CD14-positive monocyte (primary cell): ENCODE measurements at regions not wholly inside any gene's neighbourhood (a gene's known extent, or its start where the extent isn't known, plus 50 kb on each side); places are given as distances from the start of the nearest gene placed in this dataset.
A peak's percentile ranks its signal among the peaks of the same experiment; 100 is the strongest.

Source experiments
- DNase-seq, 3 donors: peaks; one replicate each; pipeline ENCODE4 v3.0.0-alpha.2; 2011 to 2022
- H2AFZ ChIP-seq: 2 replicates; pipeline ENCODE4 v1.6.0; 2012; ENCODE audit warnings: mild to moderate bottlenecking, low read depth, low read length, inconsistent platforms; ENCODE audit not compliant: insufficient read depth, poor library complexity, severe bottlenecking
- H3K27ac ChIP-seq, 2 donors: 1 replicate in 1 of 2; 2 replicates in 1 of 2; pipeline ENCODE4 v1.5.1; 2012 to 2013; ENCODE audit warnings: low read length in 2 of 2, control low read depth in 1 of 2, inconsistent platforms in 1 of 2, low read depth in 1 of 2, mild to moderate bottlenecking in 1 of 2
- H3K27me3 ChIP-seq, 2 donors: one replicate each; pipeline versions ENCODE4 v1.6.0 to v1.6.1; 2011 to 2013; ENCODE audit warnings: low read length in 2 of 2; ENCODE audit not compliant: control insufficient read depth in 2 of 2, insufficient read depth in 2 of 2
- H3K36me3 ChIP-seq, 2 donors: replicated peaks in 1 of 2; 1 replicate in 1 of 2; 2 replicates in 1 of 2; pipeline versions ENCODE4 v1.5.1 to v1.6.1; 2012 to 2013; ENCODE audit warnings: low read length in 2 of 2, control low read depth in 1 of 2, inconsistent platforms in 1 of 2, mild to moderate bottlenecking in 1 of 2; ENCODE audit not compliant: insufficient read depth in 2 of 2, control insufficient read depth in 1 of 2
- H3K4me1 ChIP-seq, 2 donors: 1 replicate in 1 of 2; 2 replicates in 1 of 2; pipeline versions ENCODE4 v1.5.1 to v1.6.1; 2012 to 2013; ENCODE audit warnings: low read length in 2 of 2, control low read depth in 1 of 2, inconsistent platforms in 1 of 2, mild to moderate bottlenecking in 1 of 2, moderate library complexity in 1 of 2; ENCODE audit not compliant: insufficient read depth in 2 of 2, control insufficient read depth in 1 of 2
- H3K4me2 ChIP-seq: replicated peaks from 2 replicates; pipeline ENCODE3; 2012; ENCODE audit warnings: low read length, moderate library complexity, mild to moderate bottlenecking; ENCODE audit not compliant: poor library complexity, severe bottlenecking; ENCODE audit errors: extremely low read depth
- H3K4me3 ChIP-seq, 3 experiments: fragments of 200-600 bp in 1 of 3; sonication (generic) in 1 of 3; replicated peaks in 1 of 3; 1 replicate in 2 of 3; 2 replicates in 1 of 3; pipeline ENCODE4 v1.5.1; 2011 to 2013; ENCODE audit warnings: low read length in 3 of 3, mild to moderate bottlenecking in 3 of 3, control low read depth in 2 of 3, low read depth in 2 of 3, inconsistent platforms in 1 of 3, moderate library complexity in 1 of 3
- H3K79me2 ChIP-seq: 2 replicates; pipeline ENCODE4 v1.6.0; 2012; ENCODE audit warnings: mild to moderate bottlenecking, control low read depth, inconsistent platforms, low read length, moderate library complexity; ENCODE audit not compliant: insufficient read depth
- H3K9ac ChIP-seq: 2 replicates; pipeline ENCODE4 v1.6.0; 2017; ENCODE audit warnings: low read length, mild to moderate bottlenecking; ENCODE audit not compliant: insufficient read depth, poor library complexity, severe bottlenecking
- H3K9me3 ChIP-seq, 2 donors: replicated peaks in 1 of 2; 1 replicate in 1 of 2; 2 replicates in 1 of 2; pipeline versions ENCODE4 v1.5.1 to v1.6.1; 2012 to 2013; ENCODE audit warnings: low read length in 2 of 2, control low read depth in 1 of 2; ENCODE audit not compliant: control insufficient read depth in 1 of 2, insufficient read depth in 1 of 2
- H4K20me1 ChIP-seq: 2 replicates; pipeline ENCODE4 v1.6.0; 2012; ENCODE audit warnings: mild to moderate bottlenecking, low read length, control low read depth, moderate library complexity; ENCODE audit not compliant: insufficient read depth
- H3K27ac Mint-ChIP-seq, 7 donors: one replicate each; pipeline ENCODE4 v1.8.0; 2020; ENCODE audit warnings: mild to moderate bottlenecking in 7 of 7, mixed read lengths in 7 of 7, moderate library complexity in 6 of 7, inconsistent platforms in 2 of 7
- H3K27me3 Mint-ChIP-seq, 3 donors: one replicate each; pipeline ENCODE4 v1.8.0; 2021 to 2022; ENCODE audit warnings: low read depth in 3 of 3, mild to moderate bottlenecking in 3 of 3, mixed read lengths in 3 of 3, moderate library complexity in 3 of 3, inconsistent platforms in 1 of 3
- H3K36me3 Mint-ChIP-seq, 2 donors: one replicate each; pipeline ENCODE4 v1.8.0; 2020; ENCODE audit warnings: mixed read lengths in 2 of 2, inconsistent platforms in 1 of 2, mild to moderate bottlenecking in 1 of 2
- H3K4me1 Mint-ChIP-seq: one replicate; pipeline ENCODE4 v1.8.0; 2020; ENCODE audit warnings: mild to moderate bottlenecking, mixed read lengths
- H3K4me3 Mint-ChIP-seq, 2 donors: one replicate each; pipeline ENCODE4 v1.8.0; 2020; ENCODE audit warnings: mild to moderate bottlenecking in 2 of 2, mixed read lengths in 2 of 2, moderate library complexity in 1 of 2
- H3K9me3 Mint-ChIP-seq, 7 donors: one replicate each; pipeline ENCODE4 v1.8.0; 2020 to 2022; ENCODE audit warnings: mixed read lengths in 7 of 7, mild to moderate bottlenecking in 6 of 7, moderate library complexity in 6 of 7, inconsistent platforms in 2 of 7
- WGBS: methylation state at CpG from one replicate; pipeline ENCODE4 v1.1.5; 2013; ENCODE audit warnings: missing lambda C conversion rate; ENCODE audit not compliant: insufficient coverage; 5-methylcytosine and 5-hydroxymethylcytosine counted together
- intact Hi-C, 2 donors: fragments of 100-400 bp; cut with micrococcal nuclease; formaldehyde crosslinking; loops; one replicate each; pipeline versions ENCODE4 v1.15.0 to v1.15.1; 2023
- TF ChIP-seq, protein P1 (sequence below): fragments of 200-600 bp; IDR thresholded peaks from one replicate; pipeline ENCODE4 v1.8.0; 2022; ENCODE audit warnings: antibody characterized with exemption, mild to moderate bottlenecking

DNA sequence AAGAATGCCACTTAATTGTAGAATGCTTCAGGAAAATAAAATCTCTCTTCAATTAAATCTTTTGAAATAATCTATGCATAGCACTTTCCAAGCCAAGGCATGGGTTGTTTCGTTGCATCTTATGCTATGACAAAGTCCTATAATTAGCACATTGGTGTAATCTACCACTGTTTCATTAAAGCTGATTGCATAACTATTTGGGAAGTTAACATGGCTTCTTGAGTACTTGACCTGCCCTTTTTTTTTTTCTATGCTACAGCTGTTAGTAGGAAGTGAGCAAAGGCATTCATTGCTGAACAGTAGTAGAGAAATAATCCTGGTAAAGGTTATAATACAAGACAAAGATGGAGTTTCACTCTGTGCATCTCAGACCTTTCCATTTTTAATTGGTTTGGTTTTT, 557.2 kb upstream of the CELF2 start:
- WGBS: no CpG with 5 or more reads among the region's 1 CpG
- no peaks in the 10 kb centered on the region for H3K36me3 Mint-ChIP-seq
- Histone ChIP-seq H4K20me1 (no peaks in the 10 kb centered on the region), H3K36me3 (no peaks in the 10 kb centered on the region), H3K79me2 (no peaks in the 10 kb centered on the region), H2AFZ (no peak overlapping the region), H3K4me2 (no peak overlapping the region), H3K4me1 (peaks cover 0 to 18% of the 10 kb centered on the region in 2 donors), H3K9ac (no peak overlapping the region), H3K27ac (no peak overlapping the region), H3K4me3 (no peak overlapping the region), H3K27me3 (no peaks in the 10 kb centered on the region), H3K9me3 (no peaks in the 10 kb centered on the region)
- DNase-seq: peak; percentile 30 to 48 (median 37)
- TF ChIP-seq, protein P1, sequence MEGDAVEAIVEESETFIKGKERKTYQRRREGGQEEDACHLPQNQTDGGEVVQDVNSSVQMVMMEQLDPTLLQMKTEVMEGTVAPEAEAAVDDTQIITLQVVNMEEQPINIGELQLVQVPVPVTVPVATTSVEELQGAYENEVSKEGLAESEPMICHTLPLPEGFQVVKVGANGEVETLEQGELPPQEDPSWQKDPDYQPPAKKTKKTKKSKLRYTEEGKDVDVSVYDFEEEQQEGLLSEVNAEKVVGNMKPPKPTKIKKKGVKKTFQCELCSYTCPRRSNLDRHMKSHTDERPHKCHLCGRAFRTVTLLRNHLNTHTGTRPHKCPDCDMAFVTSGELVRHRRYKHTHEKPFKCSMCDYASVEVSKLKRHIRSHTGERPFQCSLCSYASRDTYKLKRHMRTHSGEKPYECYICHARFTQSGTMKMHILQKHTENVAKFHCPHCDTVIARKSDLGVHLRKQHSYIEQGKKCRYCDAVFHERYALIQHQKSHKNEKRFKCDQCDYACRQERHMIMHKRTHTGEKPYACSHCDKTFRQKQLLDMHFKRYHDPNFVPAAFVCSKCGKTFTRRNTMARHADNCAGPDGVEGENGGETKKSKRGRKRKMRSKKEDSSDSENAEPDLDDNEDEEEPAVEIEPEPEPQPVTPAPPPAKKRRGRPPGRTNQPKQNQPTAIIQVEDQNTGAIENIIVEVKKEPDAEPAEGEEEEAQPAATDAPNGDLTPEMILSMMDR: no peak
- H3K27ac Mint-ChIP-seq: no peak overlapping the region
- H3K27me3 Mint-ChIP-seq: peaks cover 0 to 4% (median 2%) of the 10 kb centered on the region in 3 donors
- no peak overlapping the region for H3K4me3 Mint-ChIP-seq
- peaks cover 0 to 3% (median 0%) of the 10 kb centered on the region in 7 donors for H3K9me3 Mint-ChIP-seq
- H3K4me1 Mint-ChIP-seq: peaks cover 11% of the 10 kb centered on the region
- intact Hi-C loops: no loop called here

DNA sequence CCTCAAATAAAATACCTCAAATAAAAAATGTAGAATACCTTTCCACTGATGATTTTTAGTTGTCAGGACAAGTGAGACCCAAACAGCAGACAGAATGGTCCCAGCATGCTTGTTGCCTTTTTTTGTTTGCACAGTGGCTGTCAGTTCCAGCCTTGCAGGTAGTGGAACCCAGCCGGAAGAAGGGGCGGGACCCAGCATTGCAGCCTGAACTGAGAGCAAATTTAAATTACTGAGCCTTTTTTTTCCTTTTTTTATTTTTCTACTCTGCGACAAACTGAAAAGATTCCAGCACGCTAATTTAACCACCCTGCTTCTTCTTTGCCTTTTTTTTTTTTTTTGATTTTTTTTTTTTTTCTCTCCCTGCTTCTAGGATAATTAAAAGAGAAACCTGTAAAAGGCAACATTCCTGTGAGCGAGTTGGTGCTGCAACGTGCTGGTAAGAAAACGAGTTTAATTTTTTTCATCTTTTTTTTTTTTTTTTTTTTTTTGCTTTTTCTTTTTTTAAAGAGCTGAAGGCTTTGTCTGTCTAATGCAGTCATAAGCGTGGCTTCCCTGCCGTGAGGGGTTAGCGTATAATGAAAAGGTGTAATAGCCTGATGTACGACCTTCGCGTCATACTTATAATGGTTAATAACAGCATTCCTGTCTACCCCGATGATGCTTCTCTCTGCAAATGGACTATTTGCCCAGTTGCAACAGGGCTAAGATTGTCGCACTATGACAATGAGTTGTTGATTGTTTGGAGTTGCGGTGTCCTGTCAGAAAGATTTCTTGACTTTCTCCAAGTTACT, 555.3 kb upstream of the CELF2 start:
- H3K4me2 ChIP-seq: no peak overlapping the region
- H2AFZ ChIP-seq: no peak overlapping the region
- H3K9me3 Mint-ChIP-seq: no peaks in the 10 kb centered on the region
- H3K4me3 ChIP-seq: no peak overlapping the region
- no peak overlapping the region for H3K27ac Mint-ChIP-seq
- intact Hi-C loops: no loop called here
- H3K27me3 ChIP-seq: no peaks in the 10 kb centered on the region
- WGBS: no CpG with 5 or more reads among the region's 16 CpGs
- H3K9me3 ChIP-seq: no peaks in the 10 kb centered on the region
- peaks cover 0 to 4% (median 2%) of the 10 kb centered on the region in 3 donors for H3K27me3 Mint-ChIP-seq
- no peaks in the 10 kb centered on the region for H3K36me3 ChIP-seq
- H3K79me2 ChIP-seq: no peaks in the 10 kb centered on the region
- no peak for DNase-seq
- TF ChIP-seq, protein P1: no peak
- no peaks in the 10 kb centered on the region for H3K36me3 Mint-ChIP-seq
- no peak overlapping the region for H3K9ac ChIP-seq
- peaks cover 11% of the 10 kb centered on the region for H3K4me1 Mint-ChIP-seq
- peaks cover 0 to 18% of the 10 kb centered on the region in 2 donors for H3K4me1 ChIP-seq
- H4K20me1 ChIP-seq: no peaks in the 10 kb centered on the region
- no peak overlapping the region for H3K4me3 Mint-ChIP-seq
- no peak overlapping the region for H3K27ac ChIP-seq
